ENCODE measurements at regions not wholly inside any gene's neighbourhood (a gene's known extent, or its start where the extent isn't known, plus 50 kb on each side); places are given as distances from the start of the nearest gene placed in this dataset.

DNA sequence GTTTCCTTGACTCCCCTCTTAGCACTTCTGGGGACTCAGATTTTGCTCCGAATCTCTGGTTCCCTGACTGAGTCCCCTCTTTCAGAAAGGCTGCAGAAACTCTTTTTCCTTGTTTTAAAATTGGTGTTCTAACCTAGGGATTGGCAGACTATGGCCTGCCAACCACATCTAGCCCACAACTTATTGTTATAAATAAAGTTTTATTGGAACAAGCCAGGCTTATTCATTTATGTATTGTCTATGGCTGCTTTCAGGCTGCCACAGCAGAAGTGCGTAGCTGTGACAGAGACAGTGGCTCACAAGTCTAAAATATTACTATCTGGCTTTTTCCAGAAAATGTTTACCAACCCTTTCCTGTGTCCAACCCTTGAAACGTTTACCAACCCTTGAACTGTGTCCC, 81.7 kb downstream of the IER5 start:
- Histone ChIP-seq H3K9ac (ENCODE audit: low read depth in 1 of 2, low read length in 2 of 2) (no peak overlapping the region), H3K4me1 (ENCODE audit: control insufficient read depth in 1 of 2, insufficient read depth in 2 of 2, low read length in 2 of 2) (peaks cover 6 to 7% of the 10 kb centered on the region in 2 donors), H3K27ac (ENCODE audit: low read depth, low read length) (no peak overlapping the region), H3K9me3 (ENCODE audit: control insufficient read depth in 1 of 2, low read length in 2 of 2) (peaks cover 0 to 15% of the 10 kb centered on the region in 2 donors), H3K36me3 (ENCODE audit: control insufficient read depth in 1 of 2, insufficient read depth in 2 of 2, low read length in 2 of 2) (no peaks in the 10 kb centered on the region), H3K4me3 (ENCODE audit: low read depth in 1 of 2, low read length in 2 of 2) (no peak overlapping the region), H3K27me3 (ENCODE audit: control insufficient read depth in 1 of 2, insufficient read depth in 2 of 2, low read length in 2 of 2) (no peaks in the 10 kb centered on the region)

DNA sequence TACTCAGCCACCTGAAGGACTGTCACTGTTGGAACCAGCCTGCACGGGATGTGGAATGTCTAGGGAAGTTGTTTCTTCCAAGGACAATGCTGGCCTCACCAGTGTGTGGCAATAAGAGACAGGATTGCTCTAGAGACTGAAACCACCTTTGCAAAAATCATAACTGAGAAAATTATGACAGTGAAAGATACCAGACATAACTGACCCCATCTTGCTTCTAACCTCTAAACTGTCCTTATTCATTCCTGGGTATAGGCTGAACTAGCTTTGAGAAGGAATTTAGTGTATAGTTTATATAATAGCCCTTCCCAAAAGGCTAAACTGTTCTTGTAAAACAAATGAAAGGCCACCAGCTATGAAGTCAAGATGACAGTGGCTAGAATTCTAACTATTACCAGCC, 83.6 kb downstream of the IER5 start:
- Histone ChIP-seq H3K36me3 (ENCODE audit: control insufficient read depth in 1 of 2, insufficient read depth in 2 of 2, low read length in 2 of 2) (no peaks in the 10 kb centered on the region), H3K27ac (ENCODE audit: low read depth, low read length) (no peak overlapping the region), H3K9ac (ENCODE audit: low read depth in 1 of 2, low read length in 2 of 2) (no peak overlapping the region), H3K27me3 (ENCODE audit: control insufficient read depth in 1 of 2, insufficient read depth in 2 of 2, low read length in 2 of 2) (no peaks in the 10 kb centered on the region), H3K4me1 (ENCODE audit: control insufficient read depth in 1 of 2, insufficient read depth in 2 of 2, low read length in 2 of 2) (peaks cover 14 to 19% of the 10 kb centered on the region in 2 donors), H3K4me3 (ENCODE audit: low read depth in 1 of 2, low read length in 2 of 2) (no peak overlapping the region), H3K9me3 (ENCODE audit: control insufficient read depth in 1 of 2, low read length in 2 of 2) (peaks cover 0 to 15% of the 10 kb centered on the region in 2 donors)

DNA sequence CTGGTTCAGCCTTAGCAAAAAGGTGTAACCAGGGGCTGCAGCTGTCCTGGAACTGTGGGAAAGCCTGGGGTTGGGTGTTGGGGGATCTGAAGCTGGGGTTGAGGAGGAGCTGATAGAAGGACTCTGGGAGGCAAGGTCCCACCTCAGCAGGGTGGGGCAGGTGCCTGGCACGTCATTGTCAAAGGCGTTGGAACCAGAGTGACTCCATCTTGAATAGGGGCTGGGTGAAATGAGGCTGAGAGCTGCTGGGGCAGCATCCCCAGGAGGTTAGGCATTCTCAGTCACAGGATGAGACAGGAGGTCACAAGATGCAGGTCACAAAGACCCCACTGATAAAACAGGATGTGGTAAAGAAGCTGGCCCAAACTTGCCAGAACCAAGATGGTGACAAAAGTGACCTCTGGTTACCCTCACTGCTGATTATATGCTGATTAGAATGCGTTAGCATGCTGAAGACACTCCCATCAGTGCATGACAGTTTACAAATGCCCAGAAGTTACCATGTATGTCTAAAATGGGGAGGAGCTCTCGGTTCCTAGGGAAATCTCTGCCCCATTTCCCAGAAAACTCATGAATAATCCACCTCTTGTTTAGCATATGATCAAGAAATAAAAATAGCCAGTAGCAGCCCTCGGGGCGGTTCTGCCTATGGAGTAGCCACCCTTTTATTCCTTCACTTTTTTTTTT, 85.4 kb downstream of the IER5 start:
- Histone ChIP-seq H3K27me3 (ENCODE audit: control insufficient read depth in 1 of 2, insufficient read depth in 2 of 2, low read length in 2 of 2) (no peaks in the 10 kb centered on the region), H3K27ac (ENCODE audit: low read depth, low read length) (no peak overlapping the region), H3K36me3 (ENCODE audit: control insufficient read depth in 1 of 2, insufficient read depth in 2 of 2, low read length in 2 of 2) (no peaks in the 10 kb centered on the region), H3K4me1 (ENCODE audit: control insufficient read depth in 1 of 2, insufficient read depth in 2 of 2, low read length in 2 of 2) (peaks cover 18 to 19% of the 10 kb centered on the region in 2 donors), H3K9ac (ENCODE audit: low read depth in 1 of 2, low read length in 2 of 2) (no peak overlapping the region), H3K9me3 (ENCODE audit: control insufficient read depth in 1 of 2, low read length in 2 of 2) (peaks cover 0 to 15% of the 10 kb centered on the region in 2 donors), H3K4me3 (ENCODE audit: low read depth in 1 of 2, low read length in 2 of 2) (no peak overlapping the region)

DNA sequence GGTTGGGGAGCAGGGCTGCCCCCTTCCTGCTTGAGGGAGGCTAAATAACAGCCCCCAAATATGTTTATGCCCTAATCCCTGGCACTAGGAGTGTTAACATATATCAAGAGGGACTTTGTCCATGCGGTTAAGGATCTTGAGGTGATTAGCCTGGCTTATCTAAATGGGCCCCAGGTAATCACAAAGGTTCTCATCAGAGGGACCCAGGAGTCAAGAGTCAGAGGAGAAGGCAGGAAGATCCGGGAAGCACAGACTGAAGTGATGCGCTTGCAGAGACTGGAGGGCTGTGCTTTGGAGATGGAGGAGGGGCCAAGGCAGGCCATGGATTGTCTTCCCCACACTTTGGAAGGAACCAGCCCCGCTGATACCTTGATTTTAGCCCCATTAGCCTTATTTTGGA, 86.4 kb downstream of the IER5 start:
- H3K9ac ChIP-seq (ENCODE audit: low read depth in 1 of 2, low read length in 2 of 2) = no peak overlapping the region
- peaks cover 0 to 15% of the 10 kb centered on the region in 2 donors for H3K9me3 ChIP-seq (ENCODE audit: control insufficient read depth in 1 of 2, low read length in 2 of 2)
- no peaks in the 10 kb centered on the region for H3K27me3 ChIP-seq (ENCODE audit: control insufficient read depth in 1 of 2, insufficient read depth in 2 of 2, low read length in 2 of 2)
- H3K27ac ChIP-seq (ENCODE audit: low read depth, low read length) = no peak overlapping the region
- peaks cover 23% of the 10 kb centered on the region in 2 donors for H3K4me1 ChIP-seq (ENCODE audit: control insufficient read depth in 1 of 2, insufficient read depth in 2 of 2, low read length in 2 of 2)
- H3K36me3 ChIP-seq (ENCODE audit: control insufficient read depth in 1 of 2, insufficient read depth in 2 of 2, low read length in 2 of 2) = no peaks in the 10 kb centered on the region
- H3K4me3 ChIP-seq (ENCODE audit: low read depth in 1 of 2, low read length in 2 of 2) = peak overlapping the region in 1 of 2 donors; percentile 12

DNA sequence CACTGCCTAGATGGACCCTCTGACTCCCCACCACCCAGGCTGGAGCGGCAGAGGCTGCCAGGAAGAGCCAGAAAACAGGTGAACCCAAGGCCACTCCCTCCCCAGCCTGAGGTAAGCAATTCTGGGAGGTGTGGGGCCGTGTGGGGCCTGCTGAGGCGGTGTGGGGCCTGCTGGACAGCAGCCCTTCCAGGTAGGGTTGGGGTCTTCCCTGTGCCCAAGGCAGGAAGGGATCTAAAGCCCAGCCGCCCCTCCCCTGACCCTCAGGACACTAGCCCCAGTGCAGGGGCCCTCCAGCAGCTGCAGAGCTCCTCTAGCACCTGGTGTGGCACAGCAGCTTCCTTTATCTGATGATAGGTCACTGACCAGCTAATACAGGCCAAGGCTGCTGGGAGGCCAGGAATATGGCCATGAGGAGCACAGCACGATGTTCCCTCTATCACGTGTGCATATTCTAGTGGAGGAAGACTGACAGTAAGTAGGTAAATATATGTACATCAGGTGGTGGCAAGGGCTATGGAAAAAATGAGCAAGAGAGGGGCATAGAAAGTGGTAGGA, 86.9 kb downstream of the IER5 start:
- Histone ChIP-seq H3K36me3 (ENCODE audit: control insufficient read depth in 1 of 2, insufficient read depth in 2 of 2, low read length in 2 of 2) (no peaks in the 10 kb centered on the region), H3K9me3 (ENCODE audit: control insufficient read depth in 1 of 2, low read length in 2 of 2) (peaks cover 0 to 15% of the 10 kb centered on the region in 2 donors), H3K27ac (ENCODE audit: low read depth, low read length) (no peak overlapping the region), H3K9ac (ENCODE audit: low read depth in 1 of 2, low read length in 2 of 2) (no peak overlapping the region), H3K4me1 (ENCODE audit: control insufficient read depth in 1 of 2, insufficient read depth in 2 of 2, low read length in 2 of 2) (peaks cover 27 to 29% of the 10 kb centered on the region in 2 donors), H3K4me3 (ENCODE audit: low read depth in 1 of 2, low read length in 2 of 2) (peak overlapping the region; percentile 12 to 27), H3K27me3 (ENCODE audit: control insufficient read depth in 1 of 2, insufficient read depth in 2 of 2, low read length in 2 of 2) (no peaks in the 10 kb centered on the region)

DNA sequence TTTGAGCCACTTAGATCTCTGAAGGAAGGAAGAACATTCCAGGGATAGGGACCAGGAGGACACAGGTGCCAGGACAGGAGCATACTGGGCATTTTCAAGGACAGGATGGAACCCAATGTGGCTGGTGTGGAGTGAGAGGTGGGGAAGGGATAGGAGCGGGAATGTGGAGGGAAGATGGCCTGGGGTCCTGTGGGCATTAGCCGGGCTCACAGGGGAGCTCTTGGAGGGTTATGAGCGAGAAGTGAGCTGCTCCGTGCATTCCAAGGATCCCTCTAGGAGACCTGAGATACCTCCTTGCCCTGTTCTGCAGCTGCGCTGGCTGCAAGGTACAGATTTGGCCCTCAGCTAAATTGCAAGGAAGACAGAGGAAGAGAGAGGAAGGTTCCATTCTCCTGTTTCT, 87.5 kb downstream of the IER5 start:
- H3K9me3 ChIP-seq (ENCODE audit: control insufficient read depth in 1 of 2, low read length in 2 of 2) = peaks cover 0 to 15% of the 10 kb centered on the region in 2 donors
- no peak overlapping the region for H3K27ac ChIP-seq (ENCODE audit: low read depth, low read length)
- H3K4me1 ChIP-seq (ENCODE audit: control insufficient read depth in 1 of 2, insufficient read depth in 2 of 2, low read length in 2 of 2) = peaks cover 27 to 33% of the 10 kb centered on the region in 2 donors
- no peak overlapping the region for H3K9ac ChIP-seq (ENCODE audit: low read depth in 1 of 2, low read length in 2 of 2)
- H3K36me3 ChIP-seq (ENCODE audit: control insufficient read depth in 1 of 2, insufficient read depth in 2 of 2, low read length in 2 of 2) = no peaks in the 10 kb centered on the region
- no peaks in the 10 kb centered on the region for H3K27me3 ChIP-seq (ENCODE audit: control insufficient read depth in 1 of 2, insufficient read depth in 2 of 2, low read length in 2 of 2)
- H3K4me3 ChIP-seq (ENCODE audit: low read depth in 1 of 2, low read length in 2 of 2) = peak overlapping the region; percentile 0 to 12

DNA sequence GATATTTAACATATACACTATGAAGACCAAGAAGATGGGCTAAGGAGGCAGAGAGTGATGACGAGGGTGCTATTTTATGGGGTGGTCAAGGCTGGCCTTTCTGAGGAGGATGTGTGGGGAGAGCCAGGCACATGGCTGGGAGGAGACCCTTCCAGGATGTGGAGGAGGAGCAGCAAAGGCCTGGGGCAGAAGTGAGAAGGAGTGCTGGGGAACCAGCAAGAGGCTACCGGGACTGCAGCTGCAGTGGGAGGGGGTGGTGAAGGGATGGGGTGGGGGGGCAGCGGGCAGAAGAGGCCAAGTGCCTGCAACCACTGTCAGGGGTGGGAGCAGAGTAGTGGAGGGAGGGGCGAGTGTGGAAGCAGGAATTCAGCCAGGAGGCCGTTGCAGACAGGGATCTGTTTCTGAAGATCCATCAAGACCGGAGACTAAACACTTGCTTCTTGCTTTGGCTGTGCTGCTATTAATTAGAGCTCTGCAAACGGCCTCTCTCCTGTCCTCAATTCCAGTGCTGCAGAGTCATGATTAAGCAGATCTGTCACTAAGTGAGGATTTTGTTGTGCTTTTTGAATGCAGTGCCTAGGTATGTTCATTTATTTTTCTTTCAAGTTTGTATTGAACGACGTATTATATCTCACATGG, 89.9 kb downstream of the IER5 start:
- H3K4me1 ChIP-seq (ENCODE audit: control insufficient read depth in 1 of 2, insufficient read depth in 2 of 2, low read length in 2 of 2) = peaks cover 27 to 33% of the 10 kb centered on the region in 2 donors

DNA sequence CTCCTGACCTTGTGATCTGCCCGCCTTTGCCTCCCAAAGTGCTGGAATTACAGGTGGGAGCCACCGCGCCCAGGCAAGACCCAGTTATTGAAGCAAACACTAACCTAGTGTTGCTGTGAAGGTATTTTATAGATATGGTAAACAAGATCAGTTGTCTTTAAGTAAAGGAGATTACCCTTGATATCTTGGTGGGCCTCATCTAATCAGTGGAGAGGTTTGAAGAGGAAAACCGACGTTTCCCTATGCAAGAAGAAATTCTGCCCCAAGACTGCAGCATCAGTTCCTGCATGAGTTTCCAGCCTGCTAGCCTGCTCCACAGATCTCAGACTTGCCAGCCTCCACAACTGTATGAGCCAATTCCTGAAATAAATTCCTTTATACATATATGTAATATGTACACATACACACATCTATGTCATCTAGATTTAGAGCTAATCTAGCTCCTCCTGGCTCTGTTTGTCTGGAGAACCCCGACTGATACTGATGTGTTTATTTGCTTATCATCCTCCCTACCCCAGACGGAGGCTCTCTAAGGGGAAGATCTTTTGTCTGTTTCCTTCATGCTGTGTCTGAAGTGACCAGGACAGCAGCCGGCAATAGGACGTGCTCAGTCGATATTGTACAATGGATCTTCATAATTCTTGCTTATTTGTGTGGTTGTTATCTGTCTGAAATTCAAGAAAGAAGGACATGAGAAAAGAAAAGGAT, 90.9 kb downstream of the IER5 start:
- Histone ChIP-seq H3K27me3 (ENCODE audit: control insufficient read depth in 1 of 2, insufficient read depth in 2 of 2, low read length in 2 of 2) (no peaks in the 10 kb centered on the region), H3K27ac (ENCODE audit: low read depth, low read length) (no peak overlapping the region), H3K9ac (ENCODE audit: low read depth in 1 of 2, low read length in 2 of 2) (no peak overlapping the region), H3K9me3 (ENCODE audit: control insufficient read depth in 1 of 2, low read length in 2 of 2) (no peaks in the 10 kb centered on the region), H3K4me3 (ENCODE audit: low read depth in 1 of 2, low read length in 2 of 2) (no peak overlapping the region), H3K36me3 (ENCODE audit: control insufficient read depth in 1 of 2, insufficient read depth in 2 of 2, low read length in 2 of 2) (no peaks in the 10 kb centered on the region), H3K4me1 (ENCODE audit: control insufficient read depth in 1 of 2, insufficient read depth in 2 of 2, low read length in 2 of 2) (peaks cover 27 to 33% of the 10 kb centered on the region in 2 donors)

More for the DNA sequence above, 89.9 kb downstream of the IER5 start:
- Histone ChIP-seq H3K9me3 (ENCODE audit: control insufficient read depth in 1 of 2, low read length in 2 of 2) (peaks cover 0 to 4% of the 10 kb centered on the region in 2 donors), H3K27me3 (ENCODE audit: control insufficient read depth in 1 of 2, insufficient read depth in 2 of 2, low read length in 2 of 2) (no peaks in the 10 kb centered on the region), H3K4me3 (ENCODE audit: low read depth in 1 of 2, low read length in 2 of 2) (no peak overlapping the region), H3K9ac (ENCODE audit: low read depth in 1 of 2, low read length in 2 of 2) (no peak overlapping the region), H3K27ac (ENCODE audit: low read depth, low read length) (no peak overlapping the region), H3K36me3 (ENCODE audit: control insufficient read depth in 1 of 2, insufficient read depth in 2 of 2, low read length in 2 of 2) (no peaks in the 10 kb centered on the region)

DNA sequence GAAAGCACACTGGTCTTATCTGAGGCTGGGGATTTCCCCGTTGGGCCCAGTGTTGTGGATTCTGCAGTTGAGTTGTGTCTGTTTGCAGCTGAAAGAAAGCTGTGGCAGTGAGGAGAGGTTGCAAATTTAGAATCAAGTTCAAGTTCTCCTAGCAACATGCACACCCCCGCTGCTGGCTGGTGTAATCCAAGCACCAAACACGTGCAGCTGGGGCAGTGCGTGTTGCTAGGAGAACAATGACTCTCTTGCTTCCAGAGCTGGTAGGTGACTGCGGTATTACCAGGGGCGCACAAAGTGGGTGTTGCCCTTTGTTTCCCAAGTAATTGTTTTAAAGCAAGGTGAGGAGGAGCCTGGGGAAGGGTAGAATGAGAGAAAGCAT, 91.5 kb downstream of the IER5 start:
- Histone ChIP-seq H3K27me3 (ENCODE audit: control insufficient read depth in 1 of 2, insufficient read depth in 2 of 2, low read length in 2 of 2) (no peaks in the 10 kb centered on the region), H3K36me3 (ENCODE audit: control insufficient read depth in 1 of 2, insufficient read depth in 2 of 2, low read length in 2 of 2) (no peaks in the 10 kb centered on the region), H3K27ac (ENCODE audit: low read depth, low read length) (no peak overlapping the region), H3K4me1 (ENCODE audit: control insufficient read depth in 1 of 2, insufficient read depth in 2 of 2, low read length in 2 of 2) (peaks cover 26 to 29% of the 10 kb centered on the region in 2 donors), H3K9me3 (ENCODE audit: control insufficient read depth in 1 of 2, low read length in 2 of 2) (no peaks in the 10 kb centered on the region), H3K9ac (ENCODE audit: low read depth in 1 of 2, low read length in 2 of 2) (no peak overlapping the region), H3K4me3 (ENCODE audit: low read depth in 1 of 2, low read length in 2 of 2) (no peak overlapping the region)

All from duodenal mucosa (tissue), 2 donors.